NB4 (cell line): ENCODE measurements at regions not wholly inside any gene's neighbourhood (a gene's known extent, or its start where the extent isn't known, plus 50 kb on each side); places are given as distances from the start of the nearest gene placed in this dataset.
"Not testable (repeated sequence)": the region's sequence is repeated elsewhere in the genome, so short reads cannot be mapped to it uniquely, and the experiment has no call there.

Experiments used
- MYC ChIP-seq: IDR thresholded peaks from 2 replicates; pipeline ENCODE4 v1.6.1; 2011; ENCODE audit warnings: low read depth, low read length
- POLR2A ChIP-seq: IDR thresholded peaks from 2 replicates; pipeline ENCODE4 v1.6.1; 2011; ENCODE audit warnings: mild to moderate bottlenecking; ENCODE audit not compliant: insufficient read length; ENCODE audit errors: extremely low read depth
- TF ChIP-seq, protein P1 (sequence below): IDR thresholded peaks from one replicate; pipeline ENCODE4 v1.5.1; 2012; ENCODE audit warnings: low read depth, low read length
- TF ChIP-seq, protein P2 (sequence below): IDR thresholded peaks from 2 replicates; pipeline ENCODE4 v1.6.1; 2011; ENCODE audit warnings: low read depth, low read length

DNA sequence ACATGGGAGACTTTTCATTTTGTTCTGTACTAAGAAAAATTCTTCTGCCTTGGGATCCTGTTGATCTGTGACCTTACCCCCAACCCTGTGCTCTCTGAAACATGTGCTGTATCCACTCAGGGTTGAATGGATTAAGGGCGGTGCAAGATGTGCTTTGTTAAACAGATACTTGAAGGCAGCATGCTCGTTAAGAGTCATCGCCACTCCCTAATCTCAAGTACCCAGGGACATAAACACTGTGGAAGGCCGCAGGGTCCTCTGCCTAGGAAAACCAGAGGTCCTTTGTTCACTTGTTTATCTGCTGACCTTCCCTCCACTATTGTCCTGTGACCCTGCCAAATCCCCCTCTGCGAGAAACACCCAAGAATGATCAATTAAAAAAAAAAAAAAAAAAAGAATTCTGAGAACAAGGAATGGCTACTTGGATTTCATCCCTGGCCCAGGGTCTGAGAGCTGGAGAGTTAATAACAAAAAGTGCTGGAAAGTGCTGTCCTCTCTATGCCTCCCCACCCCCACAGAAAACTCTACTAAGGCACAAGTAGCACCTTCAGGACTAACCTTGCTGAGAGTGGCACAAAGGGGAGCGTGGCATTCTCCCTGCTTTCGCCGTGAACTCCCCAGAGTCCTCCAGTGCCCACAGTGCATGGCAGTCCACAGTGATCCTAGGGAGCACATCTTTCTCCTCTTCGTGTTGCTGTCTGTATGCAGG, 297.1 kb downstream of the SIPA1L2 start:
- TF ChIP-seq, protein P1, sequence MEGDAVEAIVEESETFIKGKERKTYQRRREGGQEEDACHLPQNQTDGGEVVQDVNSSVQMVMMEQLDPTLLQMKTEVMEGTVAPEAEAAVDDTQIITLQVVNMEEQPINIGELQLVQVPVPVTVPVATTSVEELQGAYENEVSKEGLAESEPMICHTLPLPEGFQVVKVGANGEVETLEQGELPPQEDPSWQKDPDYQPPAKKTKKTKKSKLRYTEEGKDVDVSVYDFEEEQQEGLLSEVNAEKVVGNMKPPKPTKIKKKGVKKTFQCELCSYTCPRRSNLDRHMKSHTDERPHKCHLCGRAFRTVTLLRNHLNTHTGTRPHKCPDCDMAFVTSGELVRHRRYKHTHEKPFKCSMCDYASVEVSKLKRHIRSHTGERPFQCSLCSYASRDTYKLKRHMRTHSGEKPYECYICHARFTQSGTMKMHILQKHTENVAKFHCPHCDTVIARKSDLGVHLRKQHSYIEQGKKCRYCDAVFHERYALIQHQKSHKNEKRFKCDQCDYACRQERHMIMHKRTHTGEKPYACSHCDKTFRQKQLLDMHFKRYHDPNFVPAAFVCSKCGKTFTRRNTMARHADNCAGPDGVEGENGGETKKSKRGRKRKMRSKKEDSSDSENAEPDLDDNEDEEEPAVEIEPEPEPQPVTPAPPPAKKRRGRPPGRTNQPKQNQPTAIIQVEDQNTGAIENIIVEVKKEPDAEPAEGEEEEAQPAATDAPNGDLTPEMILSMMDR: not testable (repeated sequence)
- TF ChIP-seq POLR2A, MYC: not testable (repeated sequence)
- TF ChIP-seq, protein P2, sequence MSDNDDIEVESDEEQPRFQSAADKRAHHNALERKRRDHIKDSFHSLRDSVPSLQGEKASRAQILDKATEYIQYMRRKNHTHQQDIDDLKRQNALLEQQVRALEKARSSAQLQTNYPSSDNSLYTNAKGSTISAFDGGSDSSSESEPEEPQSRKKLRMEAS: not testable (repeated sequence)
